ENCODE measurements at regions not wholly inside any gene's neighbourhood (a gene's known extent, or its start where the extent isn't known, plus 50 kb on each side); places are given as distances from the start of the nearest gene placed in this dataset.
A peak's percentile ranks its signal among the peaks of the same experiment; 100 is the strongest.
"Not testable (repeated sequence)": the region's sequence is repeated elsewhere in the genome, so short reads cannot be mapped to it uniquely, and the experiment has no call there.

DNA sequence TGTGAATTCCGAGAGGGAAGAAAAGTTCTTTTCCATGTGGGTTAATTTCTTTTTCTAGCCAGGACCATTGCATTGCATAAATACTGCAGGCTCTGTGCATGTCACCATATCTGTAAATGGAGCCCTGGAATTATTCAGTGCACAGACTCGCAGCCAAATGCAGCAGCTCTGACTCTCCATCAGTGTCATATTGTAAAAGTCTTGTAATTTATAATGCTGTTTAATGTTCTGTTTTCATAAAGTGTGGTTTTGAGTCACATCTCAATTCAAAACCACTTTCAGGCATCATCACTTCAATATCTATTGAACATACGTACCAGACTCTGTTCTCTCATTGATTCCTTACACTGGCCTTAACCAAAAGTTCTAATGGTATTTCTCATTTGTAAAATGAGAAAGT, 193.9 kb upstream of the RPL34 start:
- TF ChIP-seq, protein P1, sequence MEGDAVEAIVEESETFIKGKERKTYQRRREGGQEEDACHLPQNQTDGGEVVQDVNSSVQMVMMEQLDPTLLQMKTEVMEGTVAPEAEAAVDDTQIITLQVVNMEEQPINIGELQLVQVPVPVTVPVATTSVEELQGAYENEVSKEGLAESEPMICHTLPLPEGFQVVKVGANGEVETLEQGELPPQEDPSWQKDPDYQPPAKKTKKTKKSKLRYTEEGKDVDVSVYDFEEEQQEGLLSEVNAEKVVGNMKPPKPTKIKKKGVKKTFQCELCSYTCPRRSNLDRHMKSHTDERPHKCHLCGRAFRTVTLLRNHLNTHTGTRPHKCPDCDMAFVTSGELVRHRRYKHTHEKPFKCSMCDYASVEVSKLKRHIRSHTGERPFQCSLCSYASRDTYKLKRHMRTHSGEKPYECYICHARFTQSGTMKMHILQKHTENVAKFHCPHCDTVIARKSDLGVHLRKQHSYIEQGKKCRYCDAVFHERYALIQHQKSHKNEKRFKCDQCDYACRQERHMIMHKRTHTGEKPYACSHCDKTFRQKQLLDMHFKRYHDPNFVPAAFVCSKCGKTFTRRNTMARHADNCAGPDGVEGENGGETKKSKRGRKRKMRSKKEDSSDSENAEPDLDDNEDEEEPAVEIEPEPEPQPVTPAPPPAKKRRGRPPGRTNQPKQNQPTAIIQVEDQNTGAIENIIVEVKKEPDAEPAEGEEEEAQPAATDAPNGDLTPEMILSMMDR (IDR thresholded peaks at IDR 0.05; ENCODE audit: low read depth, low read length, missing control alignments) = no peak
- DNase-seq = peak; percentile 31
- in situ Hi-C loops (cut with HindIII; ENCODE audit: low pct_ligation_motif_present, low sequenced_read_pairs) = no loop called here
- Histone ChIP-seq H3K27ac (peak overlapping the region; percentile 80), H3K27me3 (replicated peaks) (no peaks in the 10 kb centered on the region), H3K4me3 (ENCODE audit: low read depth, low read length) (no peak overlapping the region), H3K36me3 (replicated peaks) (no peaks in the 10 kb centered on the region)

DNA sequence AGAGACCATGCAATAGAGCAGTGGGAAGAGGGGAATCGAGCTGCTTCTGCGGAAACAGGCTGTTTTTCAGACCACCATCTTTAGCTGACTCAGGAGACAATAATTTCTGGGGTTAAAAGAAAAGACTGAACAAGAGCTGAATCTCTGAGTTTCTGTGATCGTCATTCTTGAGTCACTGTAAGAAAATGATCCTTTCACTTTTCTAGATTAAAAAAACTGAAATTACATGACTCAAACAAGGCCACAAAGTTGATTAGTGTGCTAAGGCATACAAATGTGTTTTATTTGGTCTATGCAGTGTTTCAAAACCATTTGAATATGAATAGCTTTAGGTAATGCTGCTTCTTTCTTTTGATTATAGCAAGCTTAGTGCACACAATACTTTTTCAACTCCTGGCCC, 194.4 kb upstream of the RPL34 start:
- H3K27ac ChIP-seq = peak overlapping the region; percentile 80
- TF ChIP-seq, protein P1 (IDR thresholded peaks at IDR 0.05; ENCODE audit: low read depth, low read length, missing control alignments) = no peak
- no peaks in the 10 kb centered on the region for H3K36me3 ChIP-seq (replicated peaks)
- H3K4me3 ChIP-seq (ENCODE audit: low read depth, low read length) = no peak overlapping the region
- peak; percentile 55 for DNase-seq
- in situ Hi-C loops (cut with HindIII; ENCODE audit: low pct_ligation_motif_present, low sequenced_read_pairs) = no loop called here
- H3K27me3 ChIP-seq (replicated peaks) = no peaks in the 10 kb centered on the region

DNA sequence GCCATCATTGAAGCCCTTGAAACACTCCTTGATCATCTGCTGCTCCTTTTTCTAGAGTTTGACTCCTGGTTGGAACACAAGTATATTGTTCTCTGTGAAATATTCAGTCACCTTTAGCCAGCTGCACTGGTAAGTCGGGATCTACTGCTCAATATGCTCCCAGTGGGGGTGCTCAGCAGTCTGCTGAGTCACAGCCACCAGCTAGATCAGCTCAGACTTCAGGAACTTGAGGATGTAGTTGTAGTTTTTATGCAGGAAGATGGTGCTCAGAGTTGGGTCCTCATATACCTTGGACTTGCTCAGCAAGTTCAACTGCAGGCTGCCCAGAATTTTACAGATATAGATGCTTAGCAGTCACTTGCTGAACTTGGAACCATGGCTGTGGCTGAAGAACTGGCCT, 202.5 kb upstream of the RPL34 start:
- Histone ChIP-seq H3K27me3 (replicated peaks) (no peaks in the 10 kb centered on the region), H3K36me3 (replicated peaks) (no peaks in the 10 kb centered on the region), H3K27ac (no peak overlapping the region), H3K4me3 (ENCODE audit: low read depth, low read length) (no peak overlapping the region)
- TF ChIP-seq, protein P1 (IDR thresholded peaks at IDR 0.05; ENCODE audit: low read depth, low read length, missing control alignments) = no peak
- in situ Hi-C loops (cut with HindIII; ENCODE audit: low pct_ligation_motif_present, low sequenced_read_pairs) = no loop called here
- peak; percentile 56 for DNase-seq

DNA sequence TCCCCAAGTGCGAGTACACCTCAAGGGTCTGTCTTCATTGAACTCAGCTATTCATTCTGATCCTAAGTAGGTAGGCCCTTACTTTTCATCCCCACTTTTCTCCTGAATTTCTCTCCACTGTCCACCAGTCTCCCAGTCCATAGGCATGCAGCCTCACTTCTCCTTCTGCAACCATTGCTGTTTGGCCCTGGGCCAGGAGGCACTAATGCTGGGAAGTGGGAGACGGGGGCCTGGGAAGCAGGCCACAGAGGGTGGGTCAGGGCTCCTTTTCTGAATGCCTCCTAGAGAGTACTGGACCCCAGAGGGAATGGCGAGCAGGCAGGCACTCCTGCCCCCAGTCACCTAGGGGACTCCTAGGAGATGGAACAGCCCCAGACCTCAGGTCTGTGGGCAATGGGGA, 203.5 kb upstream of the RPL34 start:
- Histone ChIP-seq H3K4me3 (ENCODE audit: low read depth, low read length) (no peak overlapping the region), H3K36me3 (replicated peaks) (no peaks in the 10 kb centered on the region), H3K27me3 (replicated peaks) (no peaks in the 10 kb centered on the region), H3K27ac (no peak overlapping the region)
- in situ Hi-C loops (cut with HindIII; ENCODE audit: low pct_ligation_motif_present, low sequenced_read_pairs) = no loop called here
- TF ChIP-seq, protein P1 (IDR thresholded peaks at IDR 0.05; ENCODE audit: low read depth, low read length, missing control alignments) = no peak
- no peak for DNase-seq

DNA sequence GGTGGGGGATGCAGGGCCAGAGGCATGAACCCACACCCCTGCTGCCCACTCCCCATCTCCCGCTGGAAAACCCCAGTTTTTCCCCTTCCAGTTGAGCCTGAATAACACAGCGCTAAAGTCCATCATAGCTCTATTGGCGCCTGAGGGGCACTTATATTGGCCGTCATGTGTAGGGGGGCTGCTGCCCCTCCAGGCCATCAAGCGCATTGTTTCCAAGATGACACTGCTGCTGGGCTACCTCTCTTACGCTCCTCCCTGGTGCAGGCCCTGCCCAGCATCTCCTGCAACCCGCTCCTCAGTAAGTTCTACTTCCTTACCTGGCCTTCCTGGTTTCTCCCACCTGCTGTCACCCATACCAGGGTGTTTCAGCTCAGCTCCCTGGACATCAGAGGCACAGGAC, 205.0 kb upstream of the RPL34 start:
- H3K36me3 ChIP-seq (replicated peaks) = no peaks in the 10 kb centered on the region
- in situ Hi-C loops (cut with HindIII; ENCODE audit: low pct_ligation_motif_present, low sequenced_read_pairs) = no loop called here
- DNase-seq = no peak
- no peak overlapping the region for H3K4me3 ChIP-seq (ENCODE audit: low read depth, low read length)
- TF ChIP-seq, protein P1 (IDR thresholded peaks at IDR 0.05; ENCODE audit: low read depth, low read length, missing control alignments) = no peak
- no peaks in the 10 kb centered on the region for H3K27me3 ChIP-seq (replicated peaks)
- H3K27ac ChIP-seq = no peak overlapping the region

DNA sequence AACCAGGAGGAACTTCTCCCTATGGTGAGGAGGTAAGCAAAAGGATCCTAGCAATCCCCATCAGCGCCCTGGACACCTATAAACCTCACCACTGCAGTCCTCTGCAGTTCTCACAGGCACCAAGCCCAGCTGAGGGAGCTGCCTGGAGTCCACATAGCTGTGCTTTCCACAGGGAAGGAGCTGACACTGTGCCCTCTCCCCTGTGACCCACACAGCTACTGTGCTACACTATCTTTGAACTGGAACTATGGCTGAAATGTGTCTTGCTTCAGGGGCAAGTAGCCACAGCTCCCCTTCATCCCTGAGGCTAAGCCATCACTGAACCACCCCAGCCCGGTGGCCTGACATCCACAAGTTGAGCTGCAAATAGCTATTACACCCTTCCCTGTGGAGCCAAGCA, 208.5 kb upstream of the RPL34 start:
- no peak overlapping the region for H3K4me3 ChIP-seq (ENCODE audit: low read depth, low read length)
- H3K27ac ChIP-seq = no peak overlapping the region
- H3K36me3 ChIP-seq (replicated peaks) = no peaks in the 10 kb centered on the region
- H3K27me3 ChIP-seq (replicated peaks) = no peaks in the 10 kb centered on the region
- TF ChIP-seq, protein P1 (IDR thresholded peaks at IDR 0.05; ENCODE audit: low read depth, low read length, missing control alignments) = no peak
- no peak for DNase-seq
- in situ Hi-C loops (cut with HindIII; ENCODE audit: low pct_ligation_motif_present, low sequenced_read_pairs) = no loop called here

DNA sequence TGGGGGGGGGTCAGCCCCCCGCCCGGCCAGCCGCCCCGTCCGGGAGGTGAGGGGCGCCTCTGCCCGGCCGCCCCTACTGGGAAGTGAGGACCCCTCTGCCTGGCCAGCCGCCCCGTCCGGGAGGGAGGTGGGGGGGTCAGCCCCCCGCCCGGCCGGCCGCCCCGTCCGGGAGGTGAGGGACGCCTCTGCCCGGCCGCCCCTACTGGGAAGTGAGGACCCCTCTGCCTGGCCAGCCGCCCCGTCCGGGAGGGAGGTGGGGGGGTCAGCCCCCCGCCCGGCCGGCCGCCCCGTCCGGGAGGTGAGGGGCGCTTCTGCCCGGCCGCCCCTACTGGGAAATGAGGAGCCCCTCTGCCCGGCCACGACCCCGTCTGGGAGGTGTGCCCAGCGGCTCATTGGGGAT, 210.7 kb upstream of the RPL34 start:
- H3K27me3 ChIP-seq (replicated peaks); in situ Hi-C loops (cut with HindIII; ENCODE audit: low pct_ligation_motif_present, low sequenced_read_pairs); H3K36me3 ChIP-seq (replicated peaks); H3K4me3 ChIP-seq (ENCODE audit: low read depth, low read length); DNase-seq; H3K27ac ChIP-seq: not testable (repeated sequence)
